CD8-positive, alpha-beta memory T cell (primary cell): ENCODE measurements at regions not wholly inside any gene's neighbourhood (a gene's known extent, or its start where the extent isn't known, plus 50 kb on each side); places are given as distances from the start of the nearest gene placed in this dataset.
"Not testable (repeated sequence)": the region's sequence is repeated elsewhere in the genome, so short reads cannot be mapped to it uniquely, and the experiment has no call there.

ENCODE experiments used
- CTCF ChIA-PET: fragments of 350-600 bp; sonication (Branson Sonifier 250); formaldehyde crosslinking; loops from one replicate; lab custom pipeline; 2021; ENCODE audit warnings: antibody characterized with exemption; lab: Charles Lee
- POLR2A ChIA-PET: fragments of 350-600 bp; sonication (Branson Sonifier 250); formaldehyde crosslinking; loops from one replicate; lab custom pipeline; 2021; ENCODE audit warnings: antibody characterized with exemption; lab: Charles Lee
- DNase-seq, 5 donors: peaks; one replicate each; pipeline versions ENCODE4 v3.0.0 to v3.0.0-alpha.2; 2020 to 2022; ENCODE audit warnings: mixed read lengths in 1 of 5
- H3K27ac ChIP-seq: one replicate; pipeline ENCODE4 v1.7.0; 2013; ENCODE audit warnings: low read depth, mild to moderate bottlenecking, low read length, moderate library complexity
- H3K27me3 ChIP-seq: 2 replicates; pipeline ENCODE4 v1.7.0; 2013; ENCODE audit warnings: low read length, mild to moderate bottlenecking; ENCODE audit not compliant: insufficient read depth, poor library complexity, severe bottlenecking
- H3K36me3 ChIP-seq: 2 replicates; pipeline ENCODE4 v1.7.0; 2013; ENCODE audit warnings: mild to moderate bottlenecking, low read length, moderate library complexity; ENCODE audit not compliant: insufficient read depth
- H3K4me1 ChIP-seq: 2 replicates; pipeline ENCODE4 v1.7.0; 2013; ENCODE audit warnings: mild to moderate bottlenecking, low read length, moderate library complexity; ENCODE audit not compliant: insufficient read depth
- H3K4me3 ChIP-seq: 2 replicates; pipeline ENCODE4 v1.7.0; 2013; ENCODE audit warnings: mild to moderate bottlenecking, low read length
- H3K9me3 ChIP-seq: 2 replicates; pipeline ENCODE4 v1.7.0; 2013; ENCODE audit warnings: mild to moderate bottlenecking, low read length
- H3K27ac Mint-ChIP-seq, 8 donors: one replicate each; pipeline ENCODE4 v1.8.0; 2020 to 2021; ENCODE audit warnings: mixed read lengths in 8 of 8, mild to moderate bottlenecking in 6 of 8, inconsistent platforms in 3 of 8, moderate library complexity in 3 of 8
- H3K27me3 Mint-ChIP-seq, 2 donors: one replicate each; pipeline ENCODE4 v1.8.0; 2020 to 2021; ENCODE audit warnings: mixed read lengths in 2 of 2, mild to moderate bottlenecking in 1 of 2, moderate library complexity in 1 of 2
- H3K36me3 Mint-ChIP-seq, 3 donors: one replicate each; pipeline ENCODE4 v1.8.0; 2020 to 2021; ENCODE audit warnings: mixed read lengths in 3 of 3, inconsistent platforms in 1 of 3, mild to moderate bottlenecking in 1 of 3
- H3K4me1 Mint-ChIP-seq, 3 donors: one replicate each; pipeline ENCODE4 v1.8.0; 2020 to 2021; ENCODE audit warnings: mixed read lengths in 3 of 3, inconsistent platforms in 1 of 3, mild to moderate bottlenecking in 1 of 3
- H3K4me3 Mint-ChIP-seq, 7 donors: one replicate each; pipeline ENCODE4 v1.8.0; 2020 to 2021; ENCODE audit warnings: mixed read lengths in 7 of 7, mild to moderate bottlenecking in 6 of 7, moderate library complexity in 4 of 7, inconsistent platforms in 2 of 7
- H3K9me3 Mint-ChIP-seq, 5 donors: one replicate each; pipeline ENCODE4 v1.8.0; 2020 to 2022; ENCODE audit warnings: mixed read lengths in 5 of 5, mild to moderate bottlenecking in 3 of 5, moderate library complexity in 2 of 5, inconsistent platforms in 1 of 5

- no peaks in the 10 kb centered on the region for H3K36me3 Mint-ChIP-seq
- ChIA-PET POLR2A (no interaction called here), CTCF (no interaction called here)
Observed at GRCh38 chr4:134628066-134628465, 426.5 kb upstream of the PABPC4L start.

GRCh38 chr4:134627366-134627765 lies 425.8 kb upstream of the PABPC4L start:
- Histone ChIP-seq H3K27ac (no peak overlapping the region), H3K27me3 (no peaks in the 10 kb centered on the region), H3K9me3 (no peaks in the 10 kb centered on the region), H3K36me3 (no peaks in the 10 kb centered on the region), H3K4me3 (no peak overlapping the region), H3K4me1 (no peaks in the 10 kb centered on the region)
- Mint-ChIP-seq H3K4me3 (no peak overlapping the region), H3K36me3 (no peaks in the 10 kb centered on the region), H3K9me3 (peaks cover 6 to 17% (median 8%) of the 10 kb centered on the region in 5 donors), H3K4me1 (no peaks in the 10 kb centered on the region), H3K27ac (no peak overlapping the region), H3K27me3 (no peaks in the 10 kb centered on the region)
- ChIA-PET POLR2A (no interaction called here), CTCF (no interaction called here)
- DNase-seq: no peak

More at GRCh38 chr4:134628066-134628465, 426.5 kb upstream of the PABPC4L start:
- Histone ChIP-seq H3K27me3 (no peaks in the 10 kb centered on the region), H3K4me1 (no peaks in the 10 kb centered on the region), H3K4me3 (no peak overlapping the region), H3K36me3 (no peaks in the 10 kb centered on the region), H3K9me3 (no peaks in the 10 kb centered on the region), H3K27ac (no peak overlapping the region)
- H3K27ac Mint-ChIP-seq: no peak overlapping the region
- no peak overlapping the region for H3K4me3 Mint-ChIP-seq
- peaks cover 3 to 12% (median 8%) of the 10 kb centered on the region in 5 donors for H3K9me3 Mint-ChIP-seq
- no peaks in the 10 kb centered on the region for H3K4me1 Mint-ChIP-seq
- no peak for DNase-seq
- H3K27me3 Mint-ChIP-seq: no peaks in the 10 kb centered on the region

- Mint-ChIP-seq H3K4me3 (no peak overlapping the region), H3K27me3 (peaks cover 0 to 1% of the 10 kb centered on the region in 2 donors), H3K36me3 (no peaks in the 10 kb centered on the region), H3K9me3 (peaks cover 4 to 15% (median 8%) of the 10 kb centered on the region in 5 donors), H3K27ac (no peak overlapping the region), H3K4me1 (no peaks in the 10 kb centered on the region)
- H3K27me3 ChIP-seq: no peaks in the 10 kb centered on the region
- H3K27ac ChIP-seq: no peak overlapping the region
- H3K9me3 ChIP-seq: no peaks in the 10 kb centered on the region
- ChIA-PET POLR2A (no interaction called here), CTCF (no interaction called here)
- no peaks in the 10 kb centered on the region for H3K36me3 ChIP-seq
- no peaks in the 10 kb centered on the region for H3K4me1 ChIP-seq
- no peak for DNase-seq
- H3K4me3 ChIP-seq: no peak overlapping the region
Observed at GRCh38 chr4:134624365-134624764, 422.8 kb upstream of the PABPC4L start.

- DNase-seq, H3K4me1 Mint-ChIP-seq, H3K4me3 Mint-ChIP-seq, POLR2A ChIA-PET, H3K27me3 Mint-ChIP-seq, H3K9me3 ChIP-seq, H3K36me3 Mint-ChIP-seq, H3K27me3 ChIP-seq, H3K27ac Mint-ChIP-seq, H3K27ac ChIP-seq, H3K4me1 ChIP-seq, CTCF ChIA-PET, H3K36me3 ChIP-seq, H3K4me3 ChIP-seq: not testable (repeated sequence)
- H3K9me3 Mint-ChIP-seq: peaks cover 4 to 18% (median 8%) of the 10 kb centered on the region in 5 donors
Observed at GRCh38 chr4:134622626-134623575, 421.3 kb upstream of the PABPC4L start.

GRCh38 chr4:134622199-134622598 lies 420.6 kb upstream of the PABPC4L start:
- CTCF ChIA-PET: no interaction called here
- POLR2A ChIA-PET: no interaction called here
- Histone ChIP-seq H3K27me3 (no peaks in the 10 kb centered on the region), H3K36me3 (no peaks in the 10 kb centered on the region), H3K4me1 (no peaks in the 10 kb centered on the region), H3K9me3 (no peaks in the 10 kb centered on the region), H3K4me3 (no peak overlapping the region), H3K27ac (no peak overlapping the region)
- no peak for DNase-seq
- Mint-ChIP-seq H3K9me3 (peaks cover 4 to 21% (median 8%) of the 10 kb centered on the region in 5 donors), H3K27ac (no peak overlapping the region), H3K27me3 (peaks cover 0 to 1% of the 10 kb centered on the region in 2 donors), H3K36me3 (no peaks in the 10 kb centered on the region), H3K4me1 (no peaks in the 10 kb centered on the region), H3K4me3 (no peak overlapping the region)

- H3K4me1 Mint-ChIP-seq, H3K4me3 Mint-ChIP-seq, H3K36me3 Mint-ChIP-seq, H3K36me3 ChIP-seq, H3K27ac Mint-ChIP-seq, CTCF ChIA-PET, H3K4me3 ChIP-seq, DNase-seq, H3K27ac ChIP-seq, H3K4me1 ChIP-seq, POLR2A ChIA-PET, H3K27me3 Mint-ChIP-seq, H3K9me3 ChIP-seq, H3K27me3 ChIP-seq: not testable (repeated sequence)
- H3K9me3 Mint-ChIP-seq: peaks cover 5 to 21% (median 8%) of the 10 kb centered on the region in 5 donors
Observed at GRCh38 chr4:134621715-134622114, 420.1 kb upstream of the PABPC4L start.

- ChIA-PET CTCF (no interaction called here), POLR2A (no interaction called here)
- no peaks in the 10 kb centered on the region for H3K27me3 ChIP-seq
- Mint-ChIP-seq H3K4me3 (no peak overlapping the region), H3K27me3 (no peaks in the 10 kb centered on the region), H3K4me1 (no peaks in the 10 kb centered on the region), H3K36me3 (no peaks in the 10 kb centered on the region), H3K9me3 (peaks cover 0 to 23% (median 2%) of the 10 kb centered on the region in 5 donors), H3K27ac (no peak overlapping the region)
- no peaks in the 10 kb centered on the region for H3K36me3 ChIP-seq
- no peak for DNase-seq
- H3K4me1 ChIP-seq: no peaks in the 10 kb centered on the region
- H3K9me3 ChIP-seq: no peaks in the 10 kb centered on the region
- no peak overlapping the region for H3K4me3 ChIP-seq
- no peak overlapping the region for H3K27ac ChIP-seq
Observed at GRCh38 chr4:134610956-134611355, 409.4 kb upstream of the PABPC4L start.

GRCh38 chr4:134610172-134610571 lies 408.6 kb upstream of the PABPC4L start:
- no peaks in the 10 kb centered on the region for H3K27me3 Mint-ChIP-seq
- Histone ChIP-seq H3K27ac (no peak overlapping the region), H3K9me3 (no peaks in the 10 kb centered on the region), H3K4me3 (no peak overlapping the region), H3K4me1 (no peaks in the 10 kb centered on the region), H3K27me3 (no peaks in the 10 kb centered on the region), H3K36me3 (no peaks in the 10 kb centered on the region)
- ChIA-PET CTCF (no interaction called here), POLR2A (no interaction called here)
- no peak overlapping the region for H3K27ac Mint-ChIP-seq
- H3K4me3 Mint-ChIP-seq: no peak overlapping the region
- no peak for DNase-seq
- no peaks in the 10 kb centered on the region for H3K36me3 Mint-ChIP-seq
- no peaks in the 10 kb centered on the region for H3K4me1 Mint-ChIP-seq
- peaks cover 0 to 22% (median 2%) of the 10 kb centered on the region in 5 donors for H3K9me3 Mint-ChIP-seq
